OCI-LY1 (cell line): ENCODE measurements at regions not wholly inside any gene's neighbourhood (a gene's known extent, or its start where the extent isn't known, plus 50 kb on each side); places are given as distances from the start of the nearest gene placed in this dataset.

ENCODE experiments used
- CTCF ChIP-seq: fragments of 200-600 bp; sonication (generic), shearing (Covaris generic); IDR thresholded peaks from 2 replicates; pipeline ENCODE4 v1.5.1; 2017; ENCODE audit warnings: mild to moderate bottlenecking, antibody characterized with exemption, low read length, moderate library complexity, mixed read lengths
- EZH2 ChIP-seq: fragments of 200-600 bp; sonication (generic), shearing (Covaris generic); IDR thresholded peaks from 2 replicates; pipeline ENCODE4 v1.8.0; 2017; ENCODE audit warnings: borderline replicate concordance, mixed run types, mild to moderate bottlenecking, antibody characterized with exemption, low read length, moderate library complexity, mixed read lengths

- TF ChIP-seq CTCF: no peak
- no peak for TF ChIP-seq EZH2
These were observed 558.4 kb downstream of the TYW1 start for GRCh38 chr7:67554986-67555385.
